Neural cell (in vitro differentiated cells): ENCODE measurements at regions not wholly inside any gene's neighbourhood (a gene's known extent, or its start where the extent isn't known, plus 50 kb on each side); places are given as distances from the start of the nearest gene placed in this dataset.

Experiments
- POLR2AphosphoS5 ChIP-seq: IDR thresholded peaks from 2 replicates; pipeline ENCODE4 v1.6.1; 2012
- TAF1 ChIP-seq: IDR thresholded peaks from 2 replicates; pipeline ENCODE4 v1.6.1; 2012; ENCODE audit warnings: low read depth

- no peak for TF ChIP-seq POLR2AphosphoS5
- no peak for TF ChIP-seq TAF1
Observed at GRCh38 chr2:226172939-226173338, 626.7 kb downstream of the IRS1 start.
